Neuron (in vitro differentiated cells): ENCODE measurements at regions not wholly inside any gene's neighbourhood (a gene's known extent, or its start where the extent isn't known, plus 50 kb on each side); places are given as distances from the start of the nearest gene placed in this dataset.
A peak's percentile ranks its signal among the peaks of the same experiment; 100 is the strongest.
"Not testable (repeated sequence)": the region's sequence is repeated elsewhere in the genome, so short reads cannot be mapped to it uniquely, and the experiment has no call there.

Experiments
- H2AFZ ChIP-seq: one replicate; pipeline ENCODE4 v1.6.1; 2013; ENCODE audit warnings: low read depth, mild to moderate bottlenecking, inconsistent platforms, low read length, moderate library complexity
- H3K27me3 ChIP-seq: one replicate; pipeline ENCODE4 v1.6.1; 2013; ENCODE audit warnings: low read length; ENCODE audit not compliant: insufficient read depth
- H3K36me3 ChIP-seq: one replicate; pipeline ENCODE4 v1.6.1; 2013; ENCODE audit warnings: low read length; ENCODE audit not compliant: insufficient read depth
- H3K4me1 ChIP-seq: one replicate; pipeline ENCODE4 v1.6.1; 2013; ENCODE audit warnings: low read length; ENCODE audit not compliant: insufficient read depth
- H3K4me3 ChIP-seq: 2 replicates; pipeline ENCODE4 v1.5.1; 2013; ENCODE audit warnings: mild to moderate bottlenecking, low read length, moderate library complexity
- H3K9me3 ChIP-seq: one replicate; pipeline ENCODE4 v1.6.1; 2013; ENCODE audit warnings: low read length

DNA sequence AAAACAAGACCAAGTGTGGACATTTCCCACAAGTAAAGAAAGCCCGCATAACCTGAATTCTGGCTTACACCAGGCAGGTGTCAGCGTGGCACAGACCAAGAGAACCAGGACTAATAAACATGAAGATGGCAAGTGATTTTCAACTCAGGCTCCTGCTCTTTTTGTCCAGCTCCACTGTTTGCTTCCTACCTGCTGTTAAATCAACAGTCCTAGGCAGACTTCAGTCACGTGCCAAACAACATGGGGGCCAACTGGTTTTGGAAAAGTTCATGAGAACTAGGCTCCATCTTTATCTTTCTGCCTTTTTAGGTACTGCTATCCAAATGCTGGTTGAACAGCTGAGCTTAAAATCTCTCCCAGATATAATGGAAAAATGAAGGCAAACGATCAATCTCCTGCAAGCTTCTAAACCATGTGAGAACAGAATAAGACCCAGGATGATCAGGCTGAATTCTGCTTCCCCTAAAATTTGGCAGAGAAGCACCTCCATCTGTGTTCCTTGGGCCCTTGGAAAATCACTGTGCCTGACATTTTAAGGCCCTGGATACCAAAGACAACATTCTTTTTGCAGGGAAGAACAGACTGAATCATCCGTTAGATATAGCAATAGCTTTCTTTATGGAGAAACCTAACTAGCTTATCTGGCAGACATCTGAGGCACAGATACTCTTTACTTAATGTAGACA, 215.6 kb upstream of the USP15 start:
- no peak overlapping the region for H2AFZ ChIP-seq
- no peaks in the 10 kb centered on the region for H3K4me1 ChIP-seq
- no peaks in the 10 kb centered on the region for H3K9me3 ChIP-seq
- H3K4me3 ChIP-seq: no peak overlapping the region
- H3K36me3 ChIP-seq: no peaks in the 10 kb centered on the region
- no peaks in the 10 kb centered on the region for H3K27me3 ChIP-seq

- H3K27me3 ChIP-seq: no peaks in the 10 kb centered on the region
- H3K4me1 ChIP-seq: no peaks in the 10 kb centered on the region
- no peak overlapping the region for H3K4me3 ChIP-seq
- H2AFZ ChIP-seq: no peak overlapping the region
- H3K9me3 ChIP-seq: no peaks in the 10 kb centered on the region
- no peaks in the 10 kb centered on the region for H3K36me3 ChIP-seq
Measured at GRCh38 chr12:62045211-62045610, 215.0 kb upstream of the USP15 start.

DNA sequence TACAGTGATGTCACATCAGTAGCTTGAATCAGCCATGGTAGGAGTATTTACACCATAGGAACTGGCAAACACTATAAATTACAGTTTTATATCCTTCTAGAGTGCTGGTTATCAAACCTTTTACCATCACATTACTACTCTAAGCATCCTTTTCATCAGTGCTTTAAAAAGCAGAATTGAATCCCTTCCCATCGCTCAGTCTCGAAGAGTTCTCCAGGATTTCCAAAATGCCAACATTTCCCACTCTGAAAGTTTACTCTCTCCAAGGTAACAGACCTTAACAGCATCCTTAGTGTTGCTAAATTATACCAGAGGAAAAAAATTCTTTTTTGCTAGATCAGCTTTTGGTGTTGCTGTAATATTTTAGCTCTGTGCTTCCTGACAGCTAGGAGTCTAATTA, 209.4 kb upstream of the USP15 start:
- Histone ChIP-seq H3K36me3 (no peaks in the 10 kb centered on the region), H2AFZ (no peak overlapping the region), H3K27me3 (no peaks in the 10 kb centered on the region), H3K4me3 (no peak overlapping the region), H3K4me1 (no peaks in the 10 kb centered on the region), H3K9me3 (no peaks in the 10 kb centered on the region)

DNA sequence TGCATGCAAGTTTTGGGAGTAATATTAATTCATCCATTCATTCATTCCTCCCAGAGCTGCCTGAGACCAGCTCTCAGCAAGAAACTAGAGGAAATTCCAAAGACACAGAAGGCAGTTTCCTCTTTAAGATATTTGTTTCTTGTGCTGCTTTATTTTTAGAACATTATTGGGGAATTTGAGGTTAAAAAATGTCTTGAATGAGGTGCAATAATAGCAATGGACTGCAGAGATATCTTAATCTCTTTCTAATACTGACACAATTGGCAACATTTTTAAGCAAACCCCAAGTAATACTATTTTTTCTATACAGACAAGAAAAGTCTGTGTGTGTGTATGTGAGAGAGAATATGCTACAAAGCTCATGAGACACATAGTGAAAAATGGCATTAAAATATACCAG, 190.2 kb upstream of the USP15 start:
- no peak overlapping the region for H3K4me3 ChIP-seq
- H3K9me3 ChIP-seq: no peaks in the 10 kb centered on the region
- H3K4me1 ChIP-seq: no peaks in the 10 kb centered on the region
- H3K27me3 ChIP-seq: no peaks in the 10 kb centered on the region
- peak overlapping the region; percentile 54 for H2AFZ ChIP-seq
- H3K36me3 ChIP-seq: no peaks in the 10 kb centered on the region

DNA sequence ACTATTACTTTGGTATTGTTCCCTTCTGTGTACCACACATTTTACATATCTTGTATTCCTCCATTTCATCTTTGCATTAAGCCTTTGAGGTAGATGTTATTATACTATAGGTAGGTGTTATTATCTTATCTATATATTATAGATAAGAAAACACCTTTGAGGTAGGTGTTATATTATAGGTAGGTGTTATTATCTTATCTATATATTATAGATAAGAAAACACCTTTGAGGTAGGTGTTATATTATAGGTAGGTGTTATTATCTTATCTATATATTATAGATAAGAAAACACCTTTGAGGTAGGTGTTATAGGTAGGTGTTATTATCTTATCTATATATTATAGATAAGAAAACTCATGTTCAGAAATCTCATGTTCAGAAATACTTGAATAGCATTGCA, 187.0 kb upstream of the USP15 start:
- H2AFZ ChIP-seq, H3K9me3 ChIP-seq, H3K4me3 ChIP-seq, H3K4me1 ChIP-seq, H3K27me3 ChIP-seq, H3K36me3 ChIP-seq: not testable (repeated sequence)

DNA sequence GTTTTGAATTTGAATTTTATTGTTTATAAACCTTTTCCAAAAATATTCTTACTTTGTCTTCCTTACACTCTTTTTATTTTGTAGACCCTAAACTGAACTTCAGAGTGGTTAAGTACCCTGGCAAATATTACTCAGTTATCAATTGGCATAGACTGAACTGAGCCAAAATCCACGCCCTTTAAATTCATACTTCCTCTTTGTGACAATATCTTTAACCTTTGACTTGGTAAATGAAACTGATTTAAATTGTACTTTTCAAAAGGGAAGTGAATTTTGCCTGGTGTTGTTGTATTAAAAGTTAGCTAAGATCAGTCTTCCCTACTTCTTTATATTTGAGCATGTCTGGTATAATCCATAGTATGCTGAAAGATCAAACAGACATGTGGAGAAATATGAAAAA, 184.3 kb upstream of the USP15 start:
- no peak overlapping the region for H3K4me3 ChIP-seq
- no peaks in the 10 kb centered on the region for H3K36me3 ChIP-seq
- H3K9me3 ChIP-seq: no peaks in the 10 kb centered on the region
- H2AFZ ChIP-seq: no peak overlapping the region
- no peaks in the 10 kb centered on the region for H3K4me1 ChIP-seq
- no peaks in the 10 kb centered on the region for H3K27me3 ChIP-seq

- Histone ChIP-seq H3K4me1 (no peaks in the 10 kb centered on the region), H3K4me3 (no peak overlapping the region), H3K36me3 (no peaks in the 10 kb centered on the region), H3K9me3 (no peaks in the 10 kb centered on the region), H2AFZ (no peak overlapping the region), H3K27me3 (no peaks in the 10 kb centered on the region)
Measured at GRCh38 chr12:62078020-62078419, 182.2 kb upstream of the USP15 start.

DNA sequence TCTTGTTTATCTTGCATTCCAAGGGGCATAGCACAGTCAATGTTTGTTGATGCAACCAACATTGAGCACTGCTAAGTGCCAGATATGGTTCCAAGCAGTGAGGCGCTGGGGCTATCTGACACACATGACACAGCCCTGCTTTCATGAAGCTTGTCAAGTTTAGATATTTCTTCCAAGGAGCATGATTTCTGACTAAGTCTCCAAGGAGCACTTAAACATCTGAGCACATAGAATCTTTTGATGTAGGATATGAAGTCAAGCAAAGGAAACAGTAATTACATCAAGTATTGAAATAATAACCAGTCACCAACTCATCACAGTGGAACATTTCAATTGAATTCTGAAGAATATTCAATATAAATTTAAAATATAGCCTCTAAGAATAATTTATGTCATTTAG, 177.8 kb upstream of the USP15 start:
- H3K9me3 ChIP-seq: no peaks in the 10 kb centered on the region
- H3K27me3 ChIP-seq: no peaks in the 10 kb centered on the region
- no peaks in the 10 kb centered on the region for H3K36me3 ChIP-seq
- peaks cover 9% of the 10 kb centered on the region for H3K4me1 ChIP-seq
- no peak overlapping the region for H2AFZ ChIP-seq
- no peak overlapping the region for H3K4me3 ChIP-seq

DNA sequence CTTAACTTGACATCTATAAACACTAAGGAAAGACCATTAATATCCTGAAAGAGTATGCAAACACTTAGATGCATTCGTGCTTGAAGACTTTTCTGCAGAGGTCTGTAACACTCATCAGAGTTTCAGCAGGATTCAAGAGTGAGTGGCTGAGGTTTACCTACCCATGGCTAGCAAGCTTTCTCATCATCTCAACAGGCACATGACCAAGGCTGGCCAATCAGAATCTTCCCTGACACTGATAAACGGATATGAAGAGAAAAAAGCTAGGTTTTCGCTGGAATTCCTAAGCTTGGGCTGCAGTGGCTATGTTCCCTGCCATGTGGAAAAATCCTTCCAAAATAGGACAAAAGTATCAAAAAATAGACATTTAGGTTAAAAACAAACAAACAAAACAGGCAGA, 162.1 kb upstream of the USP15 start:
- H3K36me3 ChIP-seq: no peaks in the 10 kb centered on the region
- H3K27me3 ChIP-seq: no peaks in the 10 kb centered on the region
- no peaks in the 10 kb centered on the region for H3K9me3 ChIP-seq
- no peak overlapping the region for H2AFZ ChIP-seq
- no peaks in the 10 kb centered on the region for H3K4me1 ChIP-seq
- H3K4me3 ChIP-seq: no peak overlapping the region

DNA sequence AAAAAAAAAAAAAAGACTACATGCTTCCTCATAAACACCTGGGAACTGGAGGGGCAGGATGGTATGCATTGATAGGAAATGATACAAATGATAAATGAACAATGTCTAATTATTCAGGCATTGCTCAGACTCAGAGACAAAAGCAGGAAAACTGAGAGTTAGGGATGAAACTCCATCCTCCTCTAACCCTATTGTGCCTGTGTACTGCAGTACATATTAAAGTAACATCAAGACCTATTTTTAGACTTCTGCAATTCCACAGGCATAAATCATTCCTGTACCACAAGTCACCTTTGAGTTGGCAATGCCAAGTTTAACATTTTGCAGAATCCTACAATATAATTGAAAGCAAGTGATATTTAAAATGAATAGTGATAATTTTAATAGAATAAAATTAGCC, 156.5 kb upstream of the USP15 start:
- H3K36me3 ChIP-seq: no peaks in the 10 kb centered on the region
- H3K4me3 ChIP-seq: no peak overlapping the region
- H3K27me3 ChIP-seq: no peaks in the 10 kb centered on the region
- H2AFZ ChIP-seq: no peak overlapping the region
- H3K4me1 ChIP-seq: peaks cover 8% of the 10 kb centered on the region
- no peaks in the 10 kb centered on the region for H3K9me3 ChIP-seq

DNA sequence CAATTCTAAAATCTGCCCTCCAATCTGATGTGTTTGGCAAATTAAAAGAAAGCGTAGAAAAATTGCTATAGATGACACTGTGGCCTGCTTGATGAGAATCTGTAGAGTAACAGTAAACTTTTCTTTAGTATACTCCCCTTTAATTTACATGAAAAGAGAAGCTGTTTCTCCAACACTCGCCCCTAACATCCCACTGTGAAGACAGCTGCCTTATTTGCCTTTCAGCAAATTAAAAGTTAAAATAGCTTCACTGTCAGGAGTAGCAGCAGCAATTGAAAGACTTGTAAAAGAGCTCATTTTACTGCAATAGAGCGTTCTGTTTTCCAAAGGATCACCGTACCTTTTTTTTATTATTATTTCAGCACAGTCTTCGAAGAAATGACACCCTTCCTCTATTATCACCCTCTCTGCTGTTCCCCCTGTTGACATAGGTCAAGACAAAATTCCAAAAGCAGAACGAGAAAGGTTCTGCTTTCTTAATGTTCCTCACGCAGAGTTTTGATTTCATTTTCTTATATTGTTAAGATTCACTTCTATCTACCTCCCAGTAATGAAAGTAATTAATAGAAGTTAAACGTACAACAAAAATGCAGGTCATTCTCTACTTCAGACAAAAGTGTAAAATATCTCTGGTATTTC, 153.5 kb upstream of the USP15 start:
- no peak overlapping the region for H3K4me3 ChIP-seq
- no peaks in the 10 kb centered on the region for H3K9me3 ChIP-seq
- H3K27me3 ChIP-seq: no peaks in the 10 kb centered on the region
- H2AFZ ChIP-seq: no peak overlapping the region
- no peaks in the 10 kb centered on the region for H3K36me3 ChIP-seq
- H3K4me1 ChIP-seq: peaks cover 8% of the 10 kb centered on the region

GRCh38 chr12:62113366-62114011, 146.7 kb upstream of the USP15 start:
- Histone ChIP-seq H3K27me3 (no peaks in the 10 kb centered on the region), H3K36me3 (no peaks in the 10 kb centered on the region), H2AFZ (no peak overlapping the region), H3K4me3 (no peak overlapping the region), H3K4me1 (no peaks in the 10 kb centered on the region), H3K9me3 (no peaks in the 10 kb centered on the region)

GRCh38 chr12:62116986-62117385, 143.2 kb upstream of the USP15 start:
- Histone ChIP-seq H3K27me3 (no peaks in the 10 kb centered on the region), H3K36me3 (no peaks in the 10 kb centered on the region), H3K4me1 (no peaks in the 10 kb centered on the region), H3K4me3 (no peak overlapping the region), H3K9me3 (no peaks in the 10 kb centered on the region), H2AFZ (no peak overlapping the region)
